UCSD-AML1 (cell line): ENCODE measurements at regions not wholly inside any gene's neighbourhood (a gene's known extent, or its start where the extent isn't known, plus 50 kb on each side); places are given as distances from the start of the nearest gene placed in this dataset.

Experiments used
- DNase-seq: peaks from one replicate; lab custom pipeline; 2025; ENCODE audit not compliant: unreplicated experiment; lab: John Stamatoyannopoulos, UW

DNA sequence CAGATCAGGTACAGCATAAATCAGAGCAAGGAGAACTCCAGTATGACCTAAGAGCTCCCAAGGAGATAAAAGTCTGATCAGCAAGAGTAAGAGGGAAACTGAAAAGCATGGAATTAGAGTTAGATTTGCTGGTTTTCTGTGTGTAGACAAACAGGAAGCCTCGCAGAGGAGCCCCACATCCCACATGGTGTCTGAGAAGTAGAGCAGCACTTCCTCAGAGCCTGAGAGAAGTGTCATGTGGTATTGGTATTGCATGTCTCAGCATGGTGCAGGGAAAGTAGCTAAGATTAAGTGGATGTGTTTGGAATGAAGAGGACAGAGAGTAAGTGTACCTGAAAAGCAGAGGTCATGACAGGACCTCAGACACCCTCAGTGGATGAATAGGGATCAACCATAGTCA lies 175.4 kb upstream of the GBE1 start:
- peak; percentile 19 for DNase-seq

DNA sequence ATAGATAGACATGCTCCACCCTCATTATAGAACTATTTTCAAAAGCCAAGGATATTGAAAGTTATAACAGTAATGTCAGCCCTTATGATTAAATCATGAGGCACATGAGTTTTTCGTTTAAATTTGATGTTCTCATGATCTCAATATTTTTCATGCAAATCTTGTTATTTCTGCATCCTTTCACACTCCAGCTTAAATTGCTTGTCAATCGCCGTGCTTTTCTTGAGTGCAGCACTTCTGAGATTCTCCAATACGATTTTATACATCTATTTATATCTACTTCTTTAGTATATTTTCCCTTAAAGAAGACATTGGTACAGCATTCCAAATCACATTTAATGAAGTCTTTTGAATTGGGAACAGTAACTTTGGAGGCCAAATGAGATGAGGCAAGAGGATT lies 171.2 kb upstream of the GBE1 start:
- no peak for DNase-seq

DNA sequence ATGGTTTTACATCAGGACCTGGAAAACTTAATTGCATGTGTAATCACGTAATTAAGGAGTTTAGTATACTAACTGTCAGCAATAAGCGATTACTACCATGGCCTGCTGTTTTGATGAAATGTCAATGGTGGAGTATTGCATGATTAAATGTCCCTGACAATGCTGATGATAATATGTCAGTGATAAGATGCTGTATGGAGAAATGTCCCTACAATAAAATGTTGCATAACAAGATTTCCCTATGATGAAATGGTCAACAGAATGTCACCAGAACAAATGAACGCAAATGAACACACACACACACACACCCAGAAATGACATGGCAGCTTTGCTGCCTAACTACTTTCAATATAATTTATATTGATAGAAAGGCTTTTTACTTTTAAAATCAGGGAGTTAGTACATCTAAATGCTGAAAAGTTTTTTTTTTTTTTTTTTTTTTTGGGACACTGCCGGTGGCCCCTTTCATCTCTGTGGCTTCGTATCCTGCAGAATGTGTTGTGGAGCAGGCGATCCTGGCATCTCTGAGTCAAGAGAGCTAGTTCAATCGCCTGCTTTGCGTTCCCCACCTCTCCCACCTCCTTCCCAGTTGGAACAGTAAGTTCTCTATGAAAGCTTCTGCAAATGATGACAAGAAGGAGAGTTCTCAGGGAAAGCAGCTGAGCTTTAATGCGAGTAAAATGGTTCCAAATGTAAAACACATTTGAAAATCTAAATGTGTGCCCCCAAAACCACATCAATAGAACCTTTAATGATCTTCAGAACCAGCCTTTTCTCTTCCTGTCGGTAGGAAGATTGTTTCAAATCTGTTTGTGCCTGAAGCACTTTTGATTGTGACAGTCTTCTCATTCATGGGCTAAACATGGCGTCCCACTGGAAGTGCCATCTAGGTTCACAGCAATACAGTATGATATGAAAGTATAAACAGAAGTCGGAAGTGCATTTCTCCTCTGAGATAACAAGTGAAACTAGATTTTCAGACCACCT lies 170.1 kb upstream of the GBE1 start:
- DNase-seq: no peak

DNA sequence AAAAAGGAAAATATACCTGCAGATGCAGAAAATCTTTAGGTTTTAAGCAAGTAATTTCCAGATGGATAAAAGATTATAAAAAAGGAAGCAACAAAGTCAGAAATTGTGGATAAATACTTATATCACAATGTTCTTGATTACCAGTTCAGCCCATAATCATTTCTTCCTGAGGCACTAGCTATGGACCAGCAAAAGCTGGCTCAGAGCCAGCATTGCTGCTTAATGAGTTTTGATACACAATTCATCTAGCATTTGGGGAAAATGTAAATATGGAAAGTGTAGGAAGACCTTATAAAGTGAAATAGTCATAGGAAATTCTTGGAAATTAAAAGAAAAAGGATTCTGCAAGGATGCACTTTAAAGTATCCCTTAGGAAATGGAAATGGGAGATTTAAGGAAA lies 168.3 kb upstream of the GBE1 start:
- DNase-seq: no peak

DNA sequence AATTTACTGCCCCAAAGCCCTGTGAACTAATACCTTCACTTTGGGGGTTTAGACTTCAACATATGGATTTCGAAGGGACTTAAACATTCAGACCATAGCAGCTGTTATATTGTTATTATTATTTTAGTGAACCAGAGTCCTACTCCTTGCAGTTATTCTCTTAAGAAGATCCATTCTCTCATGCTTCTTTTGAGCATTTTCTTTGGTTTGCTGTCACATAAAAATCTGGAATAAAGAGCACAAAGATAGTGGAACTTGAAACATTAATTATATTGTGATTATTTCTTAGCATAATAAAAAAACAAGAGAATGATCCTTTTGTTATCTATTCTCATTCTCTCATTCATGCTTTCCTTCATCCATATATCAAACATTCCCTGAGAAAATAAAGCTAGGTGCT lies 166.4 kb upstream of the GBE1 start:
- DNase-seq: no peak

DNA sequence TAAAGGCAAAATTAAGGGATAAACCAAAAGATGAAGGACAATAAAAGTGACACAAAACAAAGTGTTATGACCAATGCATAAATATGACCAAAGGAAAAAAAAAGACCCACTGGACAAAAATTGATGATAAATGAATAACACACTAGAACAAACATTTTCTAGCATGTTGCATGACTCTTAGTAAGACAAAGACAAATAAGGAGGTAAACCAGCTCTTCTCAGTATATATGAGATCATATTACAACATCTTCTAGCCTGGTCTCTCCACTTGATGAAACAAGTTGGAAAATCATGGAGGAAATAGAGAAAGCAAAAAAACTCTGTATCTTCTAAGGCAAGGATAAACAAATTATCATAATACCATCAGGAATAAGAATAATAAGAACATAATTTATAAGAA lies 163.9 kb upstream of the GBE1 start:
- DNase-seq: no peak

DNA sequence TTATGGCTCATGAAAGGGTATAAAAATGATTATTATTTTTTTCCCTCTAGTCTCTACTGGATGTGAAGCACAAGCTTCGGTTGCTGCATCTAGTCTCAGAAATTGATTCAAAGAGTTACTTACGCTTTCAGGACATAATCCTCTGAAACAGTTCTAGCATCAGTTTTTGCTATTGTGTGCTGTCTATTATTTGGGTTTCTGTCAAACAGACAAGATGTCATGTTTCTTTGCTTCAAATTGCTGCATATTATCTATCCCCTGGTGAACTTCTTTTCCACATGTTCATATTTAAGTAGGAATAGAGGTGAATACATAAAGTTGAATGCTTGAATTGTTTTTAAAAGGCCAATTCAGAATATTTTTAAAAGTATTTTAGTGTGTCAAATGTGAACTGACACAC lies 161.6 kb upstream of the GBE1 start:
- DNase-seq: no peak

DNA sequence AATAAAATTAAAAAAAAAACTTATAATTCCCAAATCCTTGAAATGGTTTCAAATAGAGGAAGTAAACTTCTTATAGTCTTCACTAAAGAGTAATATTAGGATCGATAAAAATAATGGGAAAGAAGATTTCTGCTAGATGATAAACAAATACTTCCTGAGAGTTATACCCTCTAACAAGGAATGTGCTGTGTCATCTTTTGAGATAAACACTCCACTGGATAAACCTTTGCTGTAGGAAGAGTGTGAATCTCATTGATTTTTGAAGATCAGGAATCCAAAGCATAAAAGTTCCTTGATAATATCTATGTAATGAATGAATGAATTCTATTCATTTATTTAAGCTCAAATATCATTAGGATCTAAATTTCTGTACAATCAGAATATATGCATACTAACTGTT lies 161.0 kb upstream of the GBE1 start:
- no peak for DNase-seq

DNA sequence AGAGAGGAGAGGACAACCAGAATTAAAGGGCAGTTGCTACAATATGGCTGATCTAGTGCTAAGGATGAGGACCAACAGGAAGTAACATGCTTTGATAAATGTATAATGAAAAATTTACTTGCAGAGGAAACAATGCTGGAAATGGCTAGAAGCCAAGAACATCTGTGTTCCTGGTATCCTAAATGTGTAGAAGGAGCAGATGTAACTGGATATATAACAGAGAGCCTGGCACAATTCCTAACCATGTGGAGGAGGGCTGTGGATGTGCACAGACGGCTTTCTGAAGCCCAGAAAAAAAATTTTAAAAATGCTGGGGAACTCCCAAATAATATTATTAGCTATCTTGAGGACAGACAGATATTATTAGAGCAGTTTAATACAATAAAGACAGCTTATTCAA lies 159.4 kb upstream of the GBE1 start:
- DNase-seq: no peak

DNA sequence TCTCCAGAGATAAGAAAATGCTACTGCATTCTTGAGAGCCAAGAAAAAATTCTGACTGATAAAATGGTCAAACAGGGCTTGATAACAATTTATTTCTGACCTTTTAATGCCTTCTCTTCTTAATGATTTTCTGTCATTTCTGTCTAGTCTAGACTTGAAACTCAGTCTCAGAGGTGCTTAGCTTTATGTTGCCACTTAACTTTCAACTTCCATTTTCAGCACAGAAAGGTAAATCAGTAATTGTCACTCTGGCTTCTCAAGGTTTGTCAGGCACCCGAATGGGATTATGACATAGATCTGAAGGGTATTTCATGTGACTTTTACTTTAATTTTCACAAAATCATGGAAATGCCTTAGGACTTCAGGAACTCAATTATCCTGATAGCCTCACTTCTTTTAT lies 155.4 kb upstream of the GBE1 start:
- DNase-seq: no peak

DNA sequence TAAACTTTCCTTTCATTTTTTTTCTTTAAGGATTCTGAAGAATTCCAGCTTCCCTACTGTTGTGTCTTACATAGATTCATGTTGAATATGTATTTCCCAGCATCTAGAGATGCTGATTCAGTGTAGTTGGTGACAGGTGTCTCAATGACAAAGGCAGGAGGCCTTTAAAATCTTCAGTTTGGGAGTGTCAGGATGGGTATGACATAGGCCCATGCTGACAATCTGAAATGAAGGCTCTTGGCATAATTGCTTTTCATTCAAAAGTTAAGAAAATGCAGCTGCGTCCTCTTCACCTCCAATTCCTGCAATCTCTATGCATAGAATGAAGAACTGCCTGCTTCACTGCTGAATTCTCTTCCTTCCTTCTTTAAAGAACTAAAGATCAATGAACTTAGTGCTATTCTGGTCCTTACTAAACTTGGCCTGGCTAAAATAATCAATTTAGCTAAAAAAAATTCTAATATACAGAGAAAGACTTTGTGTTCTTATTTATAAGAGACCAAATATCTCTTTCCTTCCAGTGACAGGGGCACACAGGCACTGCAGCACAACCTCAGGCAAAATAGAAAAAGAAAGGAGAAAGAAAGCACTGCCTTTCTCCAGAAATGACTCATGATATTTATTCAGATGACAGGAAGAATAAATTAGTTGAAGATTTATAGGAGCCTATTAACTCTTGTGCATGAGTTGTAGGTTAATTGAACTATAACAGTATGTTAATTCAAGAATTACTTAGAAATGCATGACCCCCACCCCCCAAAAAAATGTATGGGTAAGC lies 152.6 kb upstream of the GBE1 start:
- DNase-seq: no peak

DNA sequence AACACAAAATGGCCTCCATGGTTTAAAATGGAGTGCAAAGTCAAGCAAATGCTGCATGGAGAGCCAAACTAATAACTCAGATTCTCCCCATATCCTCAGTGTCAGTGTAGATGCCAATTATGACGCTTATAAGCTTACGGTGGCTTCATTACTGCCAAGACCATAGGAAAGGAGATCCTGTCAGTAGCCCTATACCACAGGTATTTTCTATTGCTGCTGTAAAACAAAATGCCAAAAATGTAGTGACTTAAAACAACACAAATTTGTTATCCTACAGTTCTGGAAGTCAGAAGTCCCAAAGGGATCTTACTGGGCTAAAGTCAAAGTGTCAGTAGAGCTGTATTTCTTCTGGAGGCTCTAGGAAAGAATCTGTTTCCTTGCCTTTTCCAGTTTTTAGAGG lies 149.8 kb upstream of the GBE1 start:
- no peak for DNase-seq

DNA sequence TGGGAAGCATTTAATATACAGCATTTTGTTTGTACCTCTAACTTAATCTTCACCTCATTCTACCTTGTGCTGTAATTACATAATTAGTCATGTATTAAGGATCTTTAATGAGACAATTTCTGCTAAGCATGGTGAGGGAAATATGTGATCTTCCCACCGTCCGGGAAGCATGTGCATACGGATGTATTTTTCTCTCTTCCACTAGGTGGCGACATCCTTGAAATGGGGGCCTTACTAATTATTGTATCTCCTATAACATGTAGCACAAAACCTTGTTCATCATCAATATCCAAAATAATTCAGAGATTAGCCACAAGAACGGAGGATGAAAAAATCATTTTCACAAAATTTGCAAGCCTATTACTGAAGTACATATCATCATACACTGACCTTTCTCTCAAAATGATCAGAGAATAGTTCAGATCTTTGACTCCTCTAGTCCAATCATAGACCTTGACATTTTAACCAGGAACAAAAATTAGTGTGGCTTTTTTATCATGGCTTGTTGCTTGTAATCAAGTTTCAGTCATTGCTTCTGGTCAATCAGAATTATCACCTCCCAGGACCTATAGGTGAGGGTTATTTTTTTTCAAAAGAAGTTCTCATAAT lies 148.9 kb upstream of the GBE1 start:
- peak; percentile 3 for DNase-seq

DNA sequence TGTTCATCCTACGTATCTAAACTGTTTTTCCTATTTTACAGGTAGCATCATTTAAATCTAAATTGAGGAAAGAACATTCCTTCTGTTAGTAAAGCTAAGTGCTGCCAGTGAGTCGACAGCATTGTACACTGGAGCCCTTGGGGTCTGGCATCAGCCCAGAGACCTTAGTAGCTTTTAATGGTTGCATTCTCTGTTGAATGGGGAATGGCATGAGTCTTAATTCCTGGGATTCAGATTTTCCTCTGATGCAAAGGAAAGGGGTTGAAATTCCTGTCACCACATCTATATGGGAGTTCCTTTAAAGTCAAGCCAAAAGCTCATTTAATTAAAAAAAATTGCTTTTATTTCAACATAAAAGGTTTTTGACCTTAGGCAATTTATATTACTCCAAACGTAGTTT lies 148.4 kb upstream of the GBE1 start:
- DNase-seq: no peak

DNA sequence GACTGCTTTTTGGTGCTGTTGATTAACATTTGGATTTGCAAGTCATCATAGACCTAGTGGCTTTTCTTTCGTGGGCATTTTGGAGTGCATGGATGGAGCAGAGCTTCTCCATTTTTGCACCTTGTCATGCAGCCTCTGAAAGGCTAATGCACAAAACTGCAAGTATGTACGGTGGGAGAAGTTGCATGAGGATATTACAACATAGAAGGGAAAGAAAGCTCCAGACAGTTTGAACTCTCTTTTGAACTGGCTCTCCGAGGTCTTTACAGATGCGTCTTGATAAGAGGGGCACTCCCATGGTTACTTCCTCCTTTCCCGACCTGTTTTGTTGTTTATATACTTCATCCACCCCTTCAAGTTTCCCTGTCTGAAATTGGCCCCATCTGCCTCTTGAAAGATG lies 147.1 kb upstream of the GBE1 start:
- DNase-seq: peak; percentile 4

DNA sequence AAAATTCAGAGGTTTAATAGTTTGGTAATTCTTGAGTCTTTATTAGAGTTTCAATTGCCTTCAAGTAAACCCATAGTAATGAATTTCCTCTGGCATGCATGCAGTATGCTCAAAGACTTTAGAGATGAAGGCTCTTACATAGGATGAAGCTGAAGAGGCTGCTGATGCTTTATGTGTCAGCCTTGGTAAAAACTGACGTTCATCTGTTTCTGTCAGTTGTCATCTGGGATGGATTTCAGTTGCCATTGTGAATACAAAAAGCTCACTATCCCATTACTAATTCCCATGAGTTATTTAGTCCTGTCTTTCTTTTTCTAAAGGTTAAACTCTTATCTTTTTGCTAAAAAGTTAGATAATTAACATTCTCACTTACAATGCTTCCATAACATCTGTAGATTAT lies 136.9 kb upstream of the GBE1 start:
- no peak for DNase-seq

DNA sequence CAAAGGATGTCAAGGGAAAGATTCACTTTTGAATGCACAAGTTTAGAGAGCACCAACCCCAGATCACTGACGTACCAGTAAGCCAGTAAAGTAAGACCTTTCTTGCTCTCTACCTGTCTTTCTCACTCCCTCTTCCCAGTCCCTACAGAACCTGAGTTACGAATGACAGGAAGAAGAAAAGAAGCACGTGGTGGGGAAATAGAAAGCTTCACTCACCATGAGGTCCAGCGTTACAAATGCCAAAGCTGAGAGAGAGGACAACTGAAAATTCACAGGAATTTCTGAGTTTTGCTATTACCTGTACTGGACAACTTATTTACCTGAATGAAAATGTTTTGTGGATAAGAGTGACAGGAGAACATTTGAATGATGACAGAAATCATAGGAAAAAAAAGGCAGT lies 133.2 kb upstream of the GBE1 start:
- DNase-seq: no peak

DNA sequence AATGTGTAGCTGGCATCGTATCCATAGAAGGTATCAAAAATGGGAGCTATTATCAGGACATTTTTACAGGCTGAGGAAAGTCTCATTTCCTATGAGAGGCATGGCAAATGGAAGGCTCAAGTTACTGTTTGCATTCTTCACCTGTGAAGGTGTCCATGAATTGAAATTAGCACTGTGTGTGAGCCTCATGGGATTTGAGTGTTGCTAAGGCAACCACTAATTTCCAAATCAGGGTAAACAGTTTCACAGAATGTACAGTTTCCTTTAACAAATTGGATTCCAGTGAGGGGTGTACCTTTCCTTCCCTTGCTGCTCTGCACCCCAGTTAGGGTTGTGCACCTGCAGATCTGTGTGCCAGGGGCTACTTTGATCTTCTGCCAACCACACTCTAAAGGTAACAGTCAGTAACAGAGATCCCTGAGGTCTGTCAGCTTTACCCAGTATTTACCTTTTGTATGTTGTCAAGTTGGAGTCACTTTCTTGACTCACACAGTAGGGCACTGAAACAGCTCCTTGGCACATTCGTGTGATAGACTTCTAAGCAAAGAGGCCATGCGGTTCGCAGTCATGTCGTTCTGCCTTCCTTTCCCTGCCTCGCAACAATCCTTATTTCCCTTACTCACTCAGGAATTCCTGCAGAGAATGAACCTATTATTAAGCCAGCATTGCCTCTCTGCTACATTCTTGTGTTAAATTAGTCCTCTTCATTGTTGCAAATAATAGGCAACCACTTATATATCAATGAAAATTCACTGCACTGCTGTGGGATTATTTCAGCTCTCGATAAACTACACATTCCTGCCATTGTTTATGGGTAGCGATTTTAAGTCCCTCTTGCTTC lies 129.8 kb upstream of the GBE1 start:
- DNase-seq: no peak

DNA sequence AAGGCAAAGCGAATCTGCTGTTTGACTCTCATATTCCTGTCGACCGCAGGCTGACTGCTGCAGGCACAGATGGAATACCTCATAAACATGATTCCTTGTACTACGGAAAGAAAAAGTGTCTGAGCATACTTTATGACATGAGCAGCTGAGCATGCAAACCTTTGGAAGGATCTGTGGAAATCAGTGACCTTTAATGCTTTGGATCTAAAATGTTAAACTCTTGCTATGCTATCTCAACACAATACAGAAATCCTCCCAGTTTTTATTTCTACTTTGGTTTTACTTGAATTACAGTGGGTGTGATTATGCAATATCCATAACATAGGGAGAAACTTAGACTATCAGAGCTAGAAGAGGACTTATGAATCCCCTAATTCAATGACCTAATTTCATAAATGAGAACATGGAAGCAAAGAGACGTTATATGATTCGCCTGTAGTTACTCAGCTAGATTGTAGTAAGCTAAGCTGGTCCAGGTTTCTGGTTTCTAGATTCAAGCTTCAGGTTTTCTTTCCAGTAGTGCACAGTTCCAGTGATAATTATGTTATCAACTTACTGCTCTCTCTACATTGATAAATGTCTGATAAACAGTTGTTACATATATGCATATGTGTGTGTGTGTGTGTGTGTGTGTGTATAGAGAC lies 127.6 kb upstream of the GBE1 start:
- no peak for DNase-seq

DNA sequence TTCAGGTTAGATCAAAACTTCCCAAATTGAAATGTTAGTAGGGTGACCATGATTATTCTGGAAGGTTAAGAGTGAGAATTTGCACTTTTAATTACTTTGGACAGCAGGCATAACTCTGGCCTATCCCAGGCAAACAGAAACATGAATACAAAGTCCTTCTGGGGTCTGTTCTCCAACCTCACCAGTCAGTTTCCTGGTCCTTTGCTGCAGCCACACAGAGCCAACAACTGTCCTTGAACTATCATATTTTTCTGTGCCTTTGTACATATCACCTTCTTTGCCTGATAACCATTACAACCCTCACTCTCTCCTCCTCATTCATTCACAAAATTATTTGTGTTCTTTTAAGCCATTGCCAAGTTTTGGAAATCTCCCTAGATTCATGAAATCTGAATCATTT lies 126.0 kb upstream of the GBE1 start:
- no peak for DNase-seq

DNA sequence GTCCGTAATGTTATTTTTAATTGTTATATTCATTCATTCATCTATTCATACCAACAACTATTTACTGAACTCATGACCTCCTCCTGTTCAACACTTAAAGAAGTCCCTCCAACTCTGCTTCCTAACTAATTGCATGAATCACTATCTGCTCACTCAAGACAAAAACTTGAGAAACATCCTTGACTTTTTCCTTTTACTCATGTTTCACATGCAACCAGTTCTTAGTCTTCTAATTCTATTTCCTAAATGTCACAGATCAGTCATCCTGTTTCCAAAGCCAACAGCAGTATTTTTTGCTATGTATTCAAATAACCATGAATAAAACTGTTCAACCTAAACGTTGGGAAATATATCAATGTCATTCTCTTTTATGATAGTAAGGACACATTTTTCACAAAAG lies 124.6 kb upstream of the GBE1 start:
- DNase-seq: no peak
